Nucleus accumbens (tissue), 56 donors: ENCODE measurements at regions not wholly inside any gene's neighbourhood (a gene's known extent, or its start where the extent isn't known, plus 50 kb on each side); places are given as distances from the start of the nearest gene placed in this dataset.

Experiments used
- DNase-seq, 56 donors: peaks; one replicate each; lab custom pipeline; 2025; lab: John Stamatoyannopoulos, UW

DNA sequence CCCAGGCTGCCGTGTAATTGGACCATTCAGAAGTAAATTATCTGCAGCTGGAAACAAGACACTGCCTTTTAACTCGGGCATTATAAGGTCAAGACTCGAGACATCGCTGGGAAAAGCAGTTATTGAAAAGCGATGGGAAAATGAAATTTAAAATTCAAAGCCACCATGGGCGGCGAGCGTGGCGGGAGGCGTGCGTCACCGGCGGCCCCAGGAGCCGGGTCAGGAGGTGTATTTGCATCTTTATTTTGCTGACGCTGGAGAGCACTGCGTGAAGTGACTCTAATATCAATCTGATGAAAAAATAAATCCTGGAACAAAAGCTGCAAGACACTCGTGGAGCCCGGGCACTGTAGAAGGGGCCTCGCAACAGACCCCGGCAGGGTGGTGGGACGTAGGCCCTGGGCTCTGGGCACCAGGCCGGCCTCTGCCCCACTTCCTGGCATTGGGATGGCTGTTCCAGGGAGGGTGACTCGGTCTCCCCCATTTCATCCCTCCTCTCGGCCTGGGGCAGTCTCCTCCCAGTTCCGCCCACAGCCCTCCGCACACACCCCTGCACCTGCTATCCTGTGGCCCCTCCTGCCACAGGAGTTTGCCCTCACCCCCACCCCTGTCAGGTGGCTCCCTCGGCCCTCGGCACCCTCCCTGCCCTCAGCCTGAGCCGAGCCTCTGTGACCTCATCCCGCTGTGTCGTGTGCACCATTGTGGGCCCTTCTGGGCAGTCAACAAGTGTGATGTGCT is 196.2 kb downstream of the KIF26A start:
- DNase-seq: no peak

DNA sequence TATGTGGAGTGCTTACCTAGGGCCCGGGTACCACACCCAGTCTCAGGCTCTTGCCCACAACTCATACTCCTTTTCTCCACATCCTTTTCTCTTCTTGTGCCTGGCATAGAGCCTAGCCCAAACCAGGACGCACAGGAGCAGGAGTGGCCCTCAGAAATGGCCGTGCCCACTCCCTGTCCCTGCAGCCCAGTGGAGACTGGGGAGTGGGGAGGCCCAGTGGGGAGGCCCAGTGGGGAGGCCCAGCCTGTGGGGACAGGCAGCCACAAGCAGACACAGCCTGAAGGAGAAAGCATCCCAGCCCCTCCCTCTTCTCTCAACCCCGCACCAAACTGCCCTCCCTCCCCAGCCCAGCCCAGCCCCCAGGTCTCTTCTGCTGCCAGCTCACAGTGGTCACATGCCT is 196.8 kb downstream of the KIF26A start:
- DNase-seq: no peak

DNA sequence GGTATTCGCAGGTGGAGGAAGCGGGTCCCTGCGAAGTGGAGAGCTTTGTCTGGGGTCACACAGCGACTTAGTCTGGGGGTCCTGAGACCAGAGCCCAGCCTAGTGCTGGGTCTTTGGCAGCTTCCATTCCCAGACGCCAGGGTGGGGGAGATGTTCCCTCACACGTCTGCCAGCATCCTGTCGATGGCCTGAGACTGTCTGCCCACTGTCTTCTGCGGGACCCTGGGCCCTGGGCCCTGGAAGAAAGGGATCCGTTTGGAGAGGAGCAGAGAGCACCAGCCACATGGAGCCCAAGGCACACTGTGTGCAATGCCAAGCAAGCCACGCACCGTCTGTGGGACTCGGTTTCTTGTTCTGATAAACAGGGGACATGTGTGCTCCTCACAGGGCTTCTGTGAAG is 197.2 kb downstream of the KIF26A start:
- DNase-seq: no peak

- no peak for DNase-seq
Observed at GRCh38 chr14:104337351-104337750, 199.0 kb downstream of the KIF26A start.

DNA sequence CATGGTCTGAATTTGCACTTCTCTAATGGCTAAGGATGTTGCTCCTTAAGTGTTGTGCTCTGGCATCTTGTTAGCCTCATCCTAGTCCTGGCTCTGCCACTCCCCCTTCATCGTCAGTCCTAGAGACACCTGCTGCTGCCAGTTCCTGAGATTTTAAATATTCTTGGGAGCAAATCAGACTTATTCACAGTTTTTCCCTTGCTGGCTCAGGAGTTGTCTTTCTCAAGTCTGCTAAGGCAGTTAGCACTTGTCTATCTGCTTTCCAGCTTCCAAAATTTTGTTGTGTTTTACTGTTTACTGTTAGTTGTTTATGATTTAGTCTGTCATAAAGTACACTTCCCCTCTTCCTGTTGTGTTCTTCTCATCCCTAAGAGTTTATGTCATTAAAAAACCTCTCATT is 201.0 kb downstream of the KIF26A start:
- no peak for DNase-seq

DNA sequence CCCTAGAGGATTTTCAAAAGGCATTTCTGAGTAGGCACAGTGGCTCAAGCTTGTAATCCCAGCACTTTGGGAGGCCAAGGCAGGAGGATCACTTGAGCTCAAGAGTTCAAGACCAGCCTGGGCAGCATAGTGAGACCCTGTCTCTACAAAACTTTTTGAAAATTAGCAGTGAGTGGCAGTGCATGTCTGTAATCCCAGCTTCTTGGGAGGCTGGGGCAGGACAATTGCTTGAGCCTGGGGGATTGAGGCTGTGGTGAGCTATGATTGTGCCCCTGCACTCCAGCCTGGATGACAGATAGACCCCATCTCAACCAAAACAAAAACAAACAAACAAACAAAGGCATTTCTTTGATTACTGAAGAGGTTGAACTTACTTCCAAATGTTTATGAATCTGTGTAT is 201.4 kb downstream of the KIF26A start:
- no peak for DNase-seq

GRCh38 chr14:104341532-104342434 is 203.4 kb downstream of the KIF26A start:
- no peak for DNase-seq

DNA sequence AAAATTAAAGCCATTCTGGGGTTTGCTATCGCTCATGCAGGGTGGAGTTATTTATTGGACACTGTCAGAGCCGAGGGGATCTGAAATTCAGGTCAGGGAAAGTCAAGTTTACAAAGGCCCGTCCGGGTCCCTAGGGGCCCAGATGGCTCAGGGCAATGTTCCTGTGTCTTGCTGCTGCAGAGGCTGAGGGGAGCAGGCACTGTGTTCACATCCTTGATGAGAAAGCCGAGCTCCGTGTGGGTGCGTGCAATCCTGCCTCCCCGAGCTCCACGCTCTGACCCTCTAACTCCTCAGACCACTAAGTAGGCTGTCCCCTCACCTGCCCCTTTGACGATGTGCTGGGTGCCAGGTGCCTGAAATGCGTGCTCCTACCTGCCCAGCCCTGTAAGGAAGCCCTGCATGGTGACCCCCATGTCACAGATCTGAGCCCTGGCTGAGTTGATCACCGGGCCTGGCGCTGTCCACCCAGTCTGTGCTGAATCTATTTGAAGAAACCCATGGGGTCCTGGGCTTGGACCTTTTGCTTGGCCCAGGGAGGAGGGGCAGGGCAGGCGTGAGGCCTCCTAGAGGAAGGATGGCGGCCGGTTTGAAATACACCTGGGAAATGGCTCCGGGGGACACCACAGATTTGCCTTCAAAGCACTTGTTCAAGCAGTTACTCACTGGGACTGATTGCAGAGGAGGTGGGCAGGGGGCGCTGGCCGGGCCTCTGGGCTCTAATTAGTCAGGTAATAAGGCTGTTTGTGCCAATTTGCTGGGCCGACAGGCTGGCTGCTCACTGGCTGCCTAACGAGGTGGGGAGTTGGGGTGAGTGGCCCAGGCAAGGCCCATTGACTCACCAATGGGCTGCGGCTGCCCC is 204.3 kb downstream of the KIF26A start:
- no peak for DNase-seq

DNA sequence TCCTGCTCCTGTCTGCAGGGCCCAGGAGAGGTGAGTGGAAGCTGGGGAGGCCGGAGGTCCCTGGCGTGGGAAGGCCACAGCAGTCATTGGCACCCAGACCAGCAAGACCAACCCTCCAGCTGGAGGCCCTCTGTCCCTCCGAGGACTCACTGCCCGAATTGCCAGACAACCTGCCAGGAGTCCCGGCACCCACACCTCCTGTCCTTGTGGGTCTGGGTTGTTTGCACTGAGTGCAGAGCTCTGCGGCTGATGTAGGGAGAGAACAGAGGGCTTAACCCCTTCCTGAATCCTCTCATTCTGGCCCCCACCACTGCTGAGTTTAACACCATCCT is 204.9 kb downstream of the KIF26A start:
- DNase-seq: no peak

- DNase-seq: no peak
Observed at GRCh38 chr14:104343690-104344640, 205.6 kb downstream of the KIF26A start.

GRCh38 chr14:104344818-104345620 is 206.6 kb downstream of the KIF26A start:
- DNase-seq: no peak

DNA sequence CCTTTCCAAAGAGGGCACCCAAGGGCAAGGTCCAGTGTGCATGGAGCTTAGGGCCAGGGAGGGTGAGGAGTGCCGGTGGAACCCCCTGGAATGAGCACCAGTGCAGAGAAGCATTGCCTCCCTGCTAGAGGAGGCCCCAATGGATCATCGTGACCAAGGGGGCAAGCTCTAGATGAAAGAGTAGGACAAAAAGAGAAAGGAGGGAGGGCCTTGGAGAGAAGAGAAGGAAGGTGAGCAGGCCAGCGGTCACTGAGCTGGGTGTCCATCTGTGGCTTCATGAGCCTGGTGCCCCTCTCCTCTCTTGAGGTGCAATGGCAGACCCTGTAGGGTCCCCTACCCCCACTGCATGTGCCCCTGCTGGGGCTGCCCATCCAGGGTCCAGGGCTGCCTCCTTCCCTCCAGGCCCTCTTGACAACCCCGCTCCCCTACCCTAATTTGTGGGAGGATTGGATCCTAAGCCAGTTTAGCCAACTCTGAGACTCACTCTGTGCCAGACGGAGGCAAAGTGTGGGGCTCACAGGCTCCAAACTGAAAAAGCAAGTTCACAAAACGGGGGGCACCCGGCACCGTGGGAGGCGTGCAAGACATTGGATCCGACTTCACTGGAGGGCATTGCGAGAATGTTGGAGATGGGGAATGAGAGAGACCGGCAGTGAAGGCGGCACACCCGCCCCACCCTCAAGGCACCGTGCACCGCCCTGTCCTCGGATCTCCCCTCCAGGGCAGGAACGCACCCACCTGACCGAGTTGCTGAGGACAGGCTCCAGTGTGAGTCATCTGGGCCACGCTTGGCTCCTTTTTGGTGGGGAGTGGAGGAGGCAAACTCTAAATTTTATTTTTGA is 207.5 kb downstream of the KIF26A start:
- no peak for DNase-seq

DNA sequence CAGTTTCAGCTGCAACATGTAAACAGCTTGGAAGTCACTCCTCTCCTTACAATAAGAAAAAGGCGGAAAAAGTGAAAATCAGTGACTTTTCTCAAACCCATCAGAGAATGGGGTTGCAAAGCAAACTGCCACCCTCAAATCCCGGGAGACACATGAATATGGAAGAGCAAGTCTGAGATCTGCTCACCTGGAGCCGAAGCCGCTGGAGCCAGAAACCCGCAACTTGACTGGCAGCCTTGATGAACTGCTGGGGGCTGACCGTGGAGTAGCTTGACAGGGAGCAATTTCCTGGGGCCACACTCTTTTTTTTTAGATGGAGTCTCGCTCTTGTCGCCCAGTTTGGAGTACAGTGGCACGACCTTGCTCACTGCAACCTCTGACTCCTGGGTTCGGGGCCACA is 208.2 kb downstream of the KIF26A start:
- DNase-seq: no peak

- no peak for DNase-seq
Observed at GRCh38 chr14:104348741-104349140, 210.4 kb downstream of the KIF26A start.

GRCh38 chr14:104349950-104350349 is 211.6 kb downstream of the KIF26A start:
- DNase-seq: peak in 2 of 56 donors; percentile 34 to 36

DNA sequence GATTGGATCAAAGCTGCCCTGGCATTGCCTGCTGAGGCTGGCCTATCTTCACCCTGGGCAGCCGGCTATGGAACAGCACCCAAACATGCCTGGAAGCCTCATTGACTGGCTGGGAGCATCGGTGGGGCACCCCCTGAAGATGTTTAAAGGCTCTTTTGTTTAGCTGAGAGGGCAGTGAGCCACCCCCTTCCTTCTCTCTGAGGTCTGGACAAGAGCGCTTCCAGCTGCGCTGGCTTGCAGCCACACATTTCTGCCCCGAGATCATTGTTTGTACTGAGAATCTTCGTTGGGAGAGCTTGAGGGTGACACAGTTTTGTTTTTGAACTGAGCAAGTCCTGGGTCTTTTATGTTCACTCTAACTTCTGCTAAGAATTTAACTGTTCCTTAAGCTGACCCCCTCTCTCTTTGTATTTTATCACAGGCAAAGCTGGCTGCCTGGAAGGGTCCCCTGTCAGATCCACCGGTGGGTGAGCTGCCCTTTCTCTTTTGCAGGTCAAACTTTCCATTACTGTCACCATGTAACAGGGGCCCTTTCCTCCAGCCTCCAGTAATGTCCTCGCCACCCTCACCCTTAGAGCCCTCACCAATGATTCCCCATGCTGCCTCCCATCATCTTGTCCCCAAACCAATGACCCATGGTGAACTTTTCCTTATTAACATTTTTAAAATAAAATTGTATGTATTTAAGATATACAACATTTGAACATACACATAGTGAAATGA is 212.2 kb downstream of the KIF26A start:
- DNase-seq: peak in 55 of 56 donors; percentile 12 to 93 (median 78)

DNA sequence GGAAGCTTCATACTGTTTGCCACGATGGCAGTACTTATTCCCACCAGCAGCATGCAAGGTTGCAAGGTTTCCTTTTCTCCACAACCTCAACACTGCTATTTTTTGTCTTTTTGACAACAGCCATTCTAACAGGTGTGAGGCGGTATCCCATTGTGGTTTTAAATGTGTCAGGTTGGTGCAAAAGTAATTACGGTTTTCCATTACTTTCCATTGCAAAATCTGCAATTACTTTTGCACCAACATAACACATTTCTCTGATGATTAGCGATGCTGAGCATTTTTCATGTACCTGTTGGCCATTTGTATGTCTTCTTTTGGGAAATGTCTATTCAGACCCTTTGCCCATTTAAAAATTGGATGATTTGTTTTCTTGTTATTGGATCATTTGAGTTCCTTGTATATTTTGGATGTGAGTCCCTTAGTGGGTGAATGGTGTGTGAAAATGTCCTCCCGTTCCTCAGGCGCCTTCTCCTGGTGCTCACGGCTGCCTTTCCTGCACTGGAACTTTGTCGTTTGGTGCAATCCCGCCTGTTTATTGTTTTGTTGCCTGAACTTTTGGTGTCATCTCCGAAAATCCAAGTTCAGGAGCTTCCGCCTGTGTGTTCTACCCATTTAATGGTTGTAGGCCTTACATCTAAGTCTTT is 213.6 kb downstream of the KIF26A start:
- no peak for DNase-seq
